ENCODE measurements at regions not wholly inside any gene's neighbourhood (a gene's known extent, or its start where the extent isn't known, plus 50 kb on each side); places are given as distances from the start of the nearest gene placed in this dataset.

DNA sequence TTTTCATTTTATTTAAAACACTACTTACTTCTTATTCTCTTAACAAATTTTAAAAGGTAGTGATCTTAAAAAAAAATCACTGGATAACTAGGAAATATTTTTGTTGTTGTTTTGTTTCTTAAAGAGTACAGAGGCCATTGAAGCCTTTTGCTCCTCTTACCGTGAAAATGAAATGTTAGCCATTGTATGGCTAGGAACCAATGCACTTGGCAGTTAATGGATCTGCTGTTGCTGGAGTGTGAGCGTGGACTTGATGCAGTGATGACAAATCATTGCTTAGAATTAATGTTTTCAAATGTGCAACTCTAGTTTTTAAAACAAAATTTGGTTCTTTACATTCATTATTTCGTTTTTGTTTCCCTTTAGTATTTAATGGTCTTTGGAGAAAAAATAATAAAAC is 162.3 kb downstream of the HAUS1 start:
- no peak for DNase-seq

DNA sequence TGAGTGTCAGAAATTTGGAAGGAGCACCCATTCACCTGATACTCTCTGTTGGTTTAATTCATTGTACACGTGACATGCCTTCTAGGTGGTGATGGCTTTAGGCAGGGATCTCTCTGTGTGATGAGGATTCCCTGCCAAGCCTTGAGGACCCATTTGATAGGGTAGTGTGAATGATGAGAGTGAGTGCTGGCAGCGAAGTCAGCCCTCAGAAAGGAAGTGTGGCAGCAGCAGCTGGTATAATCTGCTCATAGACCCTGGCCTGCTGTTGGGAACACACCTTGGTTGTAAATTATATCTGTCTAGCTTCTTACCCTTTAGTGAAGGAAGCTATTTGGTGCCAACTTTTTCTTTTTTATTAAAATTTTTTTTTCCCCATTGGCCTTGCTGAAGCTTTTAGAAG is 164.5 kb downstream of the HAUS1 start:
- DNase-seq: no peak

DNA sequence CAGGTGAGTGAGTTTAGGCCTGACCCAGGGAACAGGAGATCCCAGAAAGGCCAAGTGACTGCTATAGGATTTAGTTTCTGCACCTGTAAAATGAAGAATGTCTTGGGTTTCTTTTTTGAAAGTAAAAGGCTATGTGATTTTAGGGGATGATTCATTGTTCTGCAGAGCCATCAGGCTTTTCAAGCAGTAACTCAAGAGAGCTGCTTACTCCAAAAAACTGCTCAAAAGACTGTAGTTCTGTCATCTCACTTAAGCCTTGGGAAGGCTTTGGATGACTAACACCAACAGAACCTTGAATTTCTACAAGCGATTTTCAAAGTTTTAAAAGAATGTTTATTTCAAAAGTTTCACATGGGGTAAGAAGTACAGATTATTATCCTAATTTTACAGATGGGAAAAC is 165.1 kb downstream of the HAUS1 start:
- no peak for DNase-seq

DNA sequence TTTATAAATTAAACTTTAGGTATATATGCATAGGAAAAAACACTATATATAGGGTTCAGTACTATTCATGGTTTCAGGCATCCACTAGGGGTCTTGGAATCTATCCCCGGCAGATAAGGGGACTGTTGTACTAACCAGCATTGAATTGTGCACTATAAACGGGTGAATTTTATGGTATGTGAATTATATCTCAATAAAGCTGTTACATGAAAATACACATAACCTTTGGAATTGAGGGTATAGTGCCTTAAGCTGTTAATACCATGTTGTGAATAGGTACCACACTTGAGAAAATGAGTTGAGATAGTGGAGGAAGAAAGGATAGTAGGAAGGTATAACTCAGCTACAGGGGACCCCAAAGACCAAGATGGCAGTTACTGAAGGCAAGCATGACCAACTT is 167.3 kb downstream of the HAUS1 start:
- DNase-seq: no peak

DNA sequence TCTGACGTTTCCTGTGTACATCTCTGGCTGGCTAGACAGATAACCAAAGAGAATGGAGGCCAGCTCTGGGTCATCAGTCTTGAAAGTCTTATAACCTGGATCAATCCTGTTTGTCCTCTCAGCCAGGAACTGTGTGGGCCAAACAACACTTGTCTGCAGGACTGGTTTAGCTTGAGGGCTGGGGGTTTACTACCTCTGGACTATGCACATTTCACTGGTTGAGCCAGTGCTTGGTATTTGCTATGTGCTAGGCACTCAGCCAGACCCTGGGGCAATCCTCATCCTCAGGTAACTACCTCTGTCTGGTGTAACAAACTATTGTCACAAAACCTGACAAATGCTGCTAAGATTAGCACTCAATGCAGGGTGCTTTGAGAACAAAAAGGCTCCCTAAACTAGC is 169.7 kb downstream of the HAUS1 start:
- no peak for DNase-seq

DNA sequence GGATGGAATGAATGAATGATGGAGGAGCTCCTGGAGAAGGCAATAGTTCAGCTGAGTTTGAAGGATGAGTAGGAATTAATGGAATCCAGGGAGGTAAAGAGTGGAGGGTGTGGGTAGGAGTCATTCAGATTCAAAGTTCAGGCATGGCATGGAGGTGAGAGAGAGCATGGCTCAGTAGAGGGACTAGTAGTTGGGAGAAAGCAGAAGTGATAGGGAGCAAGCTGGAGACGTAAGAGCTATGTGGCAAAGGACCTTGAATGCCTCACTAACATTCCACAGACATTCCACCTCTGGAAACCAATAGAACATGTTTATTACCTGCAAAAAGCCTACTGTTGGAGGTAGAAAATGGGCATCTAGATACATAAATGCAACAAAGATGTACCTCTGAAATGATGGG is 170.1 kb downstream of the HAUS1 start:
- no peak for DNase-seq

DNA sequence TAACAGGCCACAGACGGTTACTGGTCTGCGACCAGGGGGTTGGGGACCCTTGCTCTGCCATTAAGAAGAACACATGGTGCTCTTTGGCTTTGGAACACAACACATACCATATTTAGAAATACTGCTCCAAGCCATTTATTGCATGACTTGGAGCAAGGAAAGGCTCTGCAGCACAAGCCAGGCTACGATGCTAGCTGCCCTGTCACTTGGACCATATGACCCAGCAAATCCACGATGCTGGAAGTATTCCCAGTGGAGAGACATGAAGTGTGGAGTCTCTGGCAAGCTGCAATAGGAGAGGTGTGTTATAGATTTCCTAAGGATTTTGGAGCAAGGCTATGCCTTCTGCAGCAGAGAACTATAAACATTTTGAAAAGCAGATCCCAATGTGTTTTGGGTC is 171.2 kb downstream of the HAUS1 start:
- DNase-seq: no peak

DNA sequence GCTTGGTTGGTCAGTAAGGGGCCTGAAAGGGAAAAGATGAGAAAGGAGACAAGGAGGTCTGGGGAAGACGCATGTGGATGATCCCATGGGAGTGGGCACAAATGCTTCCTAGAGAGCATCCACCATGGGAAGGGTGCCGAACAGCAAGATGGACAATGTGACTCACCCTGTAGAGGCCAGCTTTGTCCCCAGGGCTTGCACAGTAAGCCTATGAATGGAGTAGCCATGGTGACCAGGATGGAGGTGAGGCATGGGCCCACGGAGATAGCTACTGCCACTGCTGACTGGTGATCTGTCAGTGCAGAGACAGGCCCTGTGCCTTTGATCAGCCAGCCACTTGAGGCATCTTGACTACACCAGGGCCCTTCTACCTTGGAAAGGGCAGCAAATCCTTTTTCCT is 172.6 kb downstream of the HAUS1 start:
- no peak for DNase-seq

DNA sequence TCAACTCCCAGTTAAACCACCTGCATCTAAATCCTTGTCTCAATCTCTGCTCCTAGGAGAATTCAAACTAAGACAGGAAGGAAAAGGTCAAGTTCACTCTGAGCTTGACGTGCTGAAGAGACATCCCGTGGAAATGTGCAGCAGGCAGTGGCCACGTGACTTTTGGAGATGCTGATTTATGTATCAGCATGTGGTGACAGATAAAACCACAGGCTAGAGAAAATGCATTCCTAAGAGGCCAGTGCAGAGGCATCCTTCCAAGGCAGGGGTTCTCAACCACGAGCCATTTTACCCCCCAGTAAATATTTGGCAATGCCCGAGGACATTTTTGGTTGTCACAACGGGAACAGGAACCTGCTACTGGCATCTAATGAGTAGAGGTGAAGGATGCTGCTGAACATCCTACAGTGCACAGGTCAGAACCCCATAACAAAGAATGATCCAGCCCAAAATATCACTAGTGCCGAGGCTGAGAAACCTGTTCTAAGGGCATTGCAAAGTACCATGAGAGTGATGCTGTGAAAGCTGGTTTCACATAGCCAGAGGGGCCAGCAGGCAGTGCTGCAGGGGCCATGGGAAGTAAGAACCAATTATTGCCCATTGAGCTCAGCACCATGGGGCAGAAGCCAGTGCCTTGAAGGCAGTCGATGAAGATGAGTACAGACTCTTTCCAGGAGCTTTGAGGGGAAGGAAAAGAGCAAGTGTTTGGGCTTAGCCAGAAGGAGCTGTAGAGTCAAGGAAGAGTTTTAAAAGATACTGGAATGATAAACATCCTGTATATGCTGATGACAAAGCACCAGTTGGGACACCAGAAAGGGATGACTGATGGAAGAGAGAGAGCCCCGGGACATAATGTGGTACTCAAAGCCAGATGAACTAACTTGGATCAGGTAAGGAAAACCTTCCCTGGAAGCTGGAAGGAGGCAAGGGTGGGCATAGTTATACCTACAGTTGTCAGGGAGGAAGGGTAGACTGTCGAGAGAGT is 174.6 kb downstream of the HAUS1 start:
- DNase-seq: no peak

DNA sequence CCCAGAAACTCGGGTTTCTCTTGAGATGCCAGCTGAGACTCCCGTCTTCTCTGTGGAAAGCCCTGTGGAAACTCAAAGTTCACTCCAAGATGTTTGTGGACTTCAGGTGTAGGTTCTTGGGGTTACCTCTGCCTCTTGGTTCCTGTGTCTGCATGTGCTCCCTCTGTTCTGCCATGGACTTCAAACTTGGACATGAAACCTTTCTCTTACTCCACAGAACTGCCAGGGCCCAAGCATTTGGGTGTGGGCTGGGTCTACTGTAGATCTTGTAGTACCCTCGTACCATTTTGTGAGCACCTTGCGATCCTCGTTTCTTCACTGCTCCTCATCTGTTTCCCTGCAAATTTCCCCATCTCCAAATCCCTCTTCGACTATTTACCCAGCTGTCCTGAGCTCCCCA is 175.5 kb downstream of the HAUS1 start:
- no peak for DNase-seq

DNA sequence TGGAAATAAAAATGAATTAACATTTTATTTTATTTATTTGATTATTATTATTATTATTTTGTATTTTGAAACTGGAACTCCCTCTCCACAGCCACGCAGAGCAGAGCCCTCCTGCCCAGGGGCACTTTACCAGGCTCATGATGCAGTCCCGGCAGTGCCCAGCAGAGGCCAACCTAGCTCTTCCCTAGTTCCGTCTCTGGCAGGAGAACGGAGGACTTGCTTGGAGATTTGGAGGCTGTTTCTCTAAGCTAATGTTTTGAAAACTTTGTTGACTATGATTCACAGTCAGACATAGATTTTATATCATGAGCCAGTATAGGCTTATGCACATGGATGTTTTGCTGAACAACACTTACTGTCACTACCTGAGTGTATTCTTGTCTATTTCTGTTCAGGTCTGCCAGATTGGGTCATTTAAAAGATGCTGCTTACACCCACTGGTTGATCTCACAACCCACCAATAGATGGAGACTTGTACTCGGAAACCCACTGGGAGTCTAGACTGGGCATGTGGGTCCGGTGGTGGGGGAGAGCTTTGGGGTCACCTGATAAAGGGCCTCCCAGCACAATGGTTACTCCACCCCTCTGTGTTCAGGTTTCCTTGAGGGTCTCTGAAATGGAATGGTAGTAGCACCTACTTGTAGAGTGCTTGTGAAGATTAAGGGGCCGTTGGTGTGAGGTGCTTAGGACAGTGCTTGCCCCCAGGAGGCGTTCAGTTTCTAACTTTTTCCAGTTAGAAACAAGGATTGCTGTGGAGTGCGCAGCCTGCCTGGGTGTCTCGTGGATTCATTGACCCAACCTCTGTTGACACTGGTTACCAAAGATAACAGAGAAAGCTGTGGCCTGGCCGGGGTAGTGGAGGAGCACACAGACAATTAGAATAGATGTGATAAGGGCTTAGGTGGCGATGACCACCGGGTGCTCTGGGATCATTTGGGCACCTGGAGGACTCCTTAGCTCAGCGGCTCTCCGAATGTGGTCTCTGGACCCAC is 177.3 kb downstream of the HAUS1 start:
- peak; percentile 59 for DNase-seq

DNA sequence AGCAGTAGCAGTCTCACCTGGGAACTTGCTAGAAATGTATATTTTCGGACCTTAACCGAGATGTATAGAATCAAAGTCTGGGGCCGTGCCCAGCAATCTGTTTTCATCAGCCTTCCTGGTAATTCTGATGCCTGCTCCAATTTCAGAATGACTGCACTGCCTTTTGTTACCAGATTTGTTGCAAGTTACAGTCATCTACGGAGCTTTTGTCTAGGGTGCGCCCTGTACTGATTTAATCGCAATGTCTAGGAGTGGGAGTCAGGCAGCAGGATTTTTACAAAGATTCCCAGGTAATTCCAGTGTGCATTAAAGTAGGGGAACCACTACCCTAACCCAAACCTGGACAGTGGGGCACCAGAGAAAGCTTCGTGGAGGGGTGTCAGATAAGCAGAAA is 178.0 kb downstream of the HAUS1 start:
- DNase-seq: no peak

DNA sequence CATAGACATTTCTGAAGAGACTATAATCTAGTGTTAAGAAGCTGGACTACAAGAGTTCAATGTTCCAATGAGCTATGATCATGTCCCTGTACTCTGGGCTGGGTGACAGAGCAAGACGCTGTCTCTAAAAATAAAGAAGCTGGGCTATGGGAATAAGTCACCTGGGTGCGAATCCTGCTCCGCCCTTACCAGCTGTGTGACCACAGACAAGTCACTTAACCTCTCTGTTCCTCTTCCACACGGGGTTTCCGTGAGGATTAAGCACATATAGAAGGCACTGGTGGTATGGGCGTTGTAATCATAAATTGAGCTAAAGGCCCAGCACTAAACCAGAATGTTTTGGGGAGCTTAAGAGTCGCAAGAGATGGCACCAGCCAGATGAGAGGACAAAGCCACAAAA is 178.5 kb downstream of the HAUS1 start:
- no peak for DNase-seq

DNA sequence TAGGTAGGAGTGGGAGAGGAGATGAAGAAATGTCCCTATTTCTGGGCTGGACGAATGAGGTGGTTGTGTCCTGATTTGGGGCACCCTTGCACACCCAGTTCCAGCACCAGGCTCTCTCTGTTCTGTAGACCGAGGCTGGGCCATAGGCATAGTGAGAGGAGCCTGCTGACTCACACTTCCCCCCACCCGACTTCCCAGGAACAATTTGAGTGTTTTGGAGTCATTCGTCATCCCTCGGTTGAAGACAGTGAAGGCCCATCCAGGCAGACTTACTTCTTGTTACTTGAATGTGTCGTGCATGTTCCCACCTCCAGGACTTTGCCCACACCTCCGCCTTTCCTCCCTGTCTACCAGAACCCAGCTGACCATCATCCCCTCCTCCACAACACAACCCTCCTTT is 179.1 kb downstream of the HAUS1 start:
- no peak for DNase-seq

DNA sequence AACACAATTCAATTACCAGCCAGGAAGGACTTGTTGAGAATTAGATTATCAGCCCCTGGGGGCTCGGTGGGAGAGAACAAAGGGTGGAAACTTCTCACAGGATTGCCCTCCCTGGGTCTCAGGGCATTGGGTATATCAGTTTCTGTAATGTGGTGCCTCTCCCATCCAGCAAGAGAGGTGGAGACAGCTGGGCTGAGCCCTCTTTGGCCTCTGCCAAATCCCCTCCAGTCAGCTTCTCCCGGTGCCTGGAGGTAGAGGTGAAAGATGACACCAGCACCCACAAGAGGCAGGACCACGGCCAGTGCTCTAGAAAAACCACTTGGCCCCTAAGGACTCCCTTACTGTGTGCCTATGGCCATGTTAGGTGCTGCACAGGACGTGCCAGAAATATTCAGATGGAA is 179.7 kb downstream of the HAUS1 start:
- DNase-seq: no peak

DNA sequence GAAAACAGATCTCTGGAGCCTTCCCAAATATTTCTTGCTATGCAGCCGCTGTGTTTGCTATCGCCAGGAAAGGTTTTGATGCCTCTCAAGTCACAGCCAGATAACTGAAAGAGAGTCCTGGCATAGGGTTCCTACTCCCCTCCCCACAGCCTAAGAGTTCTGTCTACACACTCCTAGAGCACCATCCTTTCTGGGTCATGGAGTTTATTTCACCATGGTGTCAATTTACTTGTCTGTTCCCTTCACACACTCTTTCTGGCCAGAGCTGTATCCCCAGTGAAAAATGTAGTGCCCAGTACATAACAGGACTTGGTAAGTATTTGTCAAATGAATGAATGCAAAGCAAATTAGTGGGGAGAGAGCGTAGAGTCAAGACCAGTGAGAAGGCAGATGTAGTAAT is 185.3 kb downstream of the HAUS1 start:
- no peak for DNase-seq

DNA sequence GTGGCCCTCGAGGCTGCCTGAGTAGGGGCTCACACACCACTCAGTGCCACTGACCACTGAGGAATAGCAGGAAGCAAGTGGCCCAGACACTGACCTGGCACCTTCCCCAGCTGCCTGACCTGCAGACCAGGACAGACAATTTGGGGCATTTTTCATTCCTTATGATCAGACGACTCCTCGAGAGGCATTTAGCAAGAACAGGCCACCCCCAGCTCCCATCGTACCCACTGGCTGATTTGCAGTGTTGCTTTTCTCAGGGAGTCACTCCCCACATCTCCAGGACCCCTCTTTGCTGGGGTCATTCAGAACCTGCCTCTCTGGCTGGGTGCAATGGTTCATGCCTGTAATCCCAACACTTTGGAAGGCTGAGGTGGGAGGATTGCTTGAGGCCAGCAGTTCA is 185.7 kb downstream of the HAUS1 start:
- DNase-seq: no peak

DNA sequence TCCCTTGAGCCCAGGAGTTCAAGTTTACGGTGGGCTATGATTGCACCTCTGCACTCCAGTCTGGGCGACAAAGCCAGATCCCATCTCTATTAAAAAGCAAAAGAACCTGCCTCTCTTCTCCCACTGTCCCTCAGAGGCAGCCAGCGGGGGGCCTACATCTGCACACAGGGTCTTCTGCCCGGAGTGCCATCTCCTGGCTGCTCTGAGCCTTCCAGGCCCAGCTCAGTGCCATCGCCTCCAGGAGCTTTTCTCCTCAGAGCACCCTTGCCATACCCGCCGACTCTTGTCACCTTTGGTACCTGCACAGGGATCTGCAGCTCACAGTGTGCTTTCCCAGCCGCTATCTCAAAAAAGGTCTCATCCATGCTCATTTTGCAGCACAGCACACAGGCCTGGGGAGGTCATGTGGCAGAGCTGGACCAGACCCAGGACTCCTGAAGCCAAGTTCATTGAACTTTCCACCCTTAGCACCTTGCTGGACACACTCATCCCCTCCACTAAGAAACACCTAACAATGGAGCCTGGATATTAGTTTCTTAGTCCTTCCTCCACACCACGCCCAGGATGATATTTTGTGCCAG is 186.3 kb downstream of the HAUS1 start:
- no peak for DNase-seq

DNA sequence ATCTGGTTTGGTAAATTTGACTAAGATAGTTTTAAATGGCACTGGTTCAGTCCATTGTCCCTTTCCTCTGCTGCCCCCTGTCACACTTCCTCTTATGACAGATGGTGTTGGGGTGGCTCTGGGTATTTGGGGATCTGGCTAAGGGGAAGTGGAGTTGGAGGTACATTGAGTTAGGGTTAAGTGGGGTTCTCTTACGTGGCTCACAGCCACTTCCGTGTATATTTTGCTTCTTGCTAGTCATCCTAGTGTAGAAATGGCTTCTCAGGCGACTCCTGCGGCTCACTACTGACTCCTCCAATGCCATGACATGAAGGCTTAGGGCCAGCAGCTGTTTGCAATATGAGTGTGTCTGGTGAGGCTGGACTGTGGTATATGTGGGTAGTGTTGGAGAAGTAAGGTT is 187.0 kb downstream of the HAUS1 start:
- no peak for DNase-seq

DNA sequence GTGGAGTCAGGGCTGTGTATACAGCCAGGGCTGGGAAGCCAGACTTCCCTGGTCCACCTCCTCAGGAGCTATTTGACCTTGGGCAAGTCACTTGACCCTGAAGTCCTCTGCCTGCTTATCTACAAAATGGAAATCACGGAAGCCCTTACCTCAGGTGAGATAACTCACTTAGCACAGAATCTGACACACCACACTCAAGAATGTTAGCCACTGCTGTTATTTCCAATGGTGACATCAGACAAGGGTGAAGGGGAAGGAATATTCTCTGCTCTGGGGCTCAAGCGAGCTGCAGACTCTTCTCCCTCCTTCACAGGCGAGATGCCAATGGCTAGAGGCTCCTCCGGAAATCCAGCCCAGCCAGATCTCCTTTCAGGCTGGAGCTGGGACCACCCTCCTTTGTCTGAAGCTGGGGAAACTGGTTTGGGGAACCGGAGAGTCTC is 189.6 kb downstream of the HAUS1 start:
- DNase-seq: no peak

DNA sequence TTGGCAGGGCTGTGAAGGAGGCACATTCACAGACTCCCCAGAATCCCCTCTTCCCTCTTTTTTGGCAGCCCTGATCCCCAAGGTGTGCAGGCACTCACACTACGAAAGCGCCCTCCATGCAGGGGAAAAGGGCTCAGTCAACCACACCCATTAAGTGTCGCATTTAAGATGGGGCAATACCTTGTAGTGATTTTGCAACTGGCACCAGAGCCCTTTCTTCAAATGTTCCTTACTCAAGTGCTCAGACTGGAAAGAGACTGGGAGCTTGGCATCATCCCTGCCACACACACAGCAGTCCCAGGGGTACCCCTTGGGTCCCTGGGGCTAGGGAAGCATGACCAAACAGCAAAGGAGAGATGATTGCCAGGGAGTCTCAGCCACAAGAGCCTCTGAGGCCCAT is 190.1 kb downstream of the HAUS1 start:
- DNase-seq: no peak

DNA sequence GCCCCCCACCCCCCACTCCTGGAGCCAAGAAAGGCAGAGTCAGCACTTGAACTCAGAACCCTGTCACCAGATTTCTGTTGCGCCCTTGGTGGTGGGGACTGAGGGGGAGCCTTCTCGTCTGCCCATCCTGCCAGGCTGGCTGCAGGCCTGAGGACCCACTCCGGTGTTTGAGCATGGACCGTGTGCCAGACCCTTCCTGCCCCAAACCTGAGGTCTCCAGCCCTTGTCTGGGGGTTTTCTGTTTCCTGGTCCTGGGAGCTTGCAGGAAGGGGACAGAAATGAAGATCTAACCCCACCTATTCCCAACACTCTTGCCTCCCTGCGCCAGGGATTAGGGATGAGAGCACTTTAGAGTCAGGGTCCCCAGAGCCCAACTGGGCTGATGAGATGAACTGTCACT is 190.6 kb downstream of the HAUS1 start:
- no peak for DNase-seq

DNA sequence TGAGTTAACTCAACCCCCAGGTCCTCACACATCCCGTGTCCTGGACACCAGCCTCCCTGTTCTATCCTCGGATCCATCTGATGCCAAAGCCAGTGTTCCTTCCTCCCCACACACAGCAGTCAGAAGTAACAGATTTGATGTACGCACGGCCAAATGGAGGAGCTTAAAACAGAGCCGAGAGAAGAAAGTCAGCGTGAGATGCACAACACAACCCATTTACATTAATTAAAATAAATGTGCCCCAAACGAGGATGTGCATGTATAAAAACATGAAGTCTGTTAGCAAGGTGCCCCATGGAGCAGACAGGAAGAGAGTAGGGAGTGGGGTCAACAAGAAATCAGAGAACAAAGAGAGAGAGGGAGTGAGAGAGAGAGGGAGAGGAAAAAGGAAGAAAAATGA is 191.2 kb downstream of the HAUS1 start:
- DNase-seq: no peak
